ENCODE measurements at regions not wholly inside any gene's neighbourhood (a gene's known extent, or its start where the extent isn't known, plus 50 kb on each side); places are given as distances from the start of the nearest gene placed in this dataset.

GRCh38 chr2:75870651-75871137 lies 160.0 kb upstream of the GCFC2 start:
- TF ChIP-seq YY1 (IDR thresholded peaks at IDR 0.05; ENCODE audit: extremely low read depth, insufficient replicate concordance, low read depth, low read length) (no peak), FOSL1 (IDR thresholded peaks at IDR 0.05; ENCODE audit: low read depth) (no peak), RAD21 (IDR thresholded peaks at IDR 0.05; ENCODE audit: low read depth) (no peak), ELF1 (IDR thresholded peaks at IDR 0.05; ENCODE audit: borderline replicate concordance, low read depth) (no peak), SP1 (IDR thresholded peaks at IDR 0.05; ENCODE audit: low read depth) (no peak), SIN3A (IDR thresholded peaks at IDR 0.05; ENCODE audit: low read depth) (no peak)
- TF ChIP-seq, protein P1, sequence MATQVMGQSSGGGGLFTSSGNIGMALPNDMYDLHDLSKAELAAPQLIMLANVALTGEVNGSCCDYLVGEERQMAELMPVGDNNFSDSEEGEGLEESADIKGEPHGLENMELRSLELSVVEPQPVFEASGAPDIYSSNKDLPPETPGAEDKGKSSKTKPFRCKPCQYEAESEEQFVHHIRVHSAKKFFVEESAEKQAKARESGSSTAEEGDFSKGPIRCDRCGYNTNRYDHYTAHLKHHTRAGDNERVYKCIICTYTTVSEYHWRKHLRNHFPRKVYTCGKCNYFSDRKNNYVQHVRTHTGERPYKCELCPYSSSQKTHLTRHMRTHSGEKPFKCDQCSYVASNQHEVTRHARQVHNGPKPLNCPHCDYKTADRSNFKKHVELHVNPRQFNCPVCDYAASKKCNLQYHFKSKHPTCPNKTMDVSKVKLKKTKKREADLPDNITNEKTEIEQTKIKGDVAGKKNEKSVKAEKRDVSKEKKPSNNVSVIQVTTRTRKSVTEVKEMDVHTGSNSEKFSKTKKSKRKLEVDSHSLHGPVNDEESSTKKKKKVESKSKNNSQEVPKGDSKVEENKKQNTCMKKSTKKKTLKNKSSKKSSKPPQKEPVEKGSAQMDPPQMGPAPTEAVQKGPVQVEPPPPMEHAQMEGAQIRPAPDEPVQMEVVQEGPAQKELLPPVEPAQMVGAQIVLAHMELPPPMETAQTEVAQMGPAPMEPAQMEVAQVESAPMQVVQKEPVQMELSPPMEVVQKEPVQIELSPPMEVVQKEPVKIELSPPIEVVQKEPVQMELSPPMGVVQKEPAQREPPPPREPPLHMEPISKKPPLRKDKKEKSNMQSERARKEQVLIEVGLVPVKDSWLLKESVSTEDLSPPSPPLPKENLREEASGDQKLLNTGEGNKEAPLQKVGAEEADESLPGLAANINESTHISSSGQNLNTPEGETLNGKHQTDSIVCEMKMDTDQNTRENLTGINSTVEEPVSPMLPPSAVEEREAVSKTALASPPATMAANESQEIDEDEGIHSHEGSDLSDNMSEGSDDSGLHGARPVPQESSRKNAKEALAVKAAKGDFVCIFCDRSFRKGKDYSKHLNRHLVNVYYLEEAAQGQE (IDR thresholded peaks at IDR 0.05; ENCODE audit: low read depth), result no peak
- BruUV-seq (replicated peaks), result no TSS peak
- ATAC-seq, result no peak
- no peak for DNase-seq (ENCODE audit: low read depth, low spot score)
- Histone ChIP-seq H2AFZ (ENCODE audit: low read depth, low read length, poor library complexity, severe bottlenecking) (no peak overlapping the region), H3K4me3 (replicated peaks in 1 of 2; ENCODE audit: low read depth in 1 of 2, low read length in 2 of 2) (no peak overlapping the region), H3K9me2 (ENCODE audit: insufficient read depth) (no peaks in the 10 kb centered on the region), H3K4me1 (ENCODE audit: control insufficient read depth in 1 of 2, insufficient read depth in 2 of 2, low read length in 2 of 2) (no peaks in the 10 kb centered on the region), H3K4me2 (ENCODE audit: low read length) (no peak overlapping the region), H3K27ac (ENCODE audit: low read depth, low read length) (no peak overlapping the region), H3K79me2 (ENCODE audit: insufficient read depth, low read length) (no peaks in the 10 kb centered on the region), H3K27me3 (ENCODE audit: insufficient read depth, low read length) (no peaks in the 10 kb centered on the region), H3K36me3 (ENCODE audit: control insufficient read depth in 1 of 2, insufficient read depth in 2 of 2, low read length in 2 of 2) (no peaks in the 10 kb centered on the region), H3K9ac (ENCODE audit: low read length) (no peak overlapping the region), H3K9me3 (ENCODE audit: control insufficient read depth in 1 of 2, insufficient read depth in 1 of 2, low read depth in 1 of 2, low read length in 2 of 2) (0 out of 4 replicates have a peak, but pooled peaks cover 0 to 5% of the 10 kb centered on the region in 2 experiments), H4K20me1 (ENCODE audit: insufficient read depth) (no peaks in the 10 kb centered on the region)
- intact Hi-C loops (cut with micrococcal nuclease), result no loop called here
- POLR2A ChIA-PET, result no interaction called here
- CTCF ChIA-PET, result no interaction called here
- RAD21 ChIA-PET (ENCODE audit: low non-redundant PET in 1 of 2, low total read pairs in 2 of 2, uncharacterized antibody in 2 of 2, unreplicated experiment in 2 of 2), result no interaction called here

DNA sequence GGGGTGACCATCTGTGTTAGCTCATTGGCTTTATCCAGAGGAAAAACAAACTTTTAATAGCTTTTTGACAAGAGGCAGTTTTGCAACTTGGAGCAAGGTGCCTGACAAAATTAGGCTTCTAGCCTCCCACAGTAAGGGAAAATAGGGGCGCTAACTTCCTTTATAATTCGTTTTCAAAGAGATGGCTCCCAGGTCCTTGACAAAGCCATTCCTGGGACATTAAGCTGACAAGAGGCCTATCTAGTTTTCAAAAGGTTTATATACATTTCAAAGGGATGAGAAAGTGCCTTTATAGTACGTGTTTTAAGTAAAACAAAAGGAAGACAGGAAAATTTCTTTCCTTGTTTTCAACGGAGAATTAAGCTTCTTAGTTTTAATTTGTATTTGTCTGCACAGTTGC lies 159.4 kb upstream of the GCFC2 start:
- Histone ChIP-seq H3K4me3 (replicated peaks in 1 of 2; ENCODE audit: low read depth in 1 of 2, low read length in 2 of 2) (no peak overlapping the region), H3K4me1 (ENCODE audit: control insufficient read depth in 1 of 2, insufficient read depth in 2 of 2, low read length in 2 of 2) (no peaks in the 10 kb centered on the region), H3K27me3 (ENCODE audit: insufficient read depth, low read length) (no peaks in the 10 kb centered on the region), H3K9me2 (ENCODE audit: insufficient read depth) (no peaks in the 10 kb centered on the region), H3K36me3 (ENCODE audit: control insufficient read depth in 1 of 2, insufficient read depth in 2 of 2, low read length in 2 of 2) (no peaks in the 10 kb centered on the region), H3K9me3 (ENCODE audit: control insufficient read depth in 1 of 2, insufficient read depth in 1 of 2, low read depth in 1 of 2, low read length in 2 of 2) (0 out of 4 replicates have a peak, but pooled peaks cover 0 to 5% of the 10 kb centered on the region in 2 experiments), H2AFZ (ENCODE audit: low read depth, low read length, poor library complexity, severe bottlenecking) (no peak overlapping the region), H3K4me2 (ENCODE audit: low read length) (no peak overlapping the region), H4K20me1 (ENCODE audit: insufficient read depth) (no peaks in the 10 kb centered on the region), H3K9ac (ENCODE audit: low read length) (no peak overlapping the region), H3K27ac (ENCODE audit: low read depth, low read length) (no peak overlapping the region), H3K79me2 (ENCODE audit: insufficient read depth, low read length) (no peaks in the 10 kb centered on the region)
- DNase-seq (ENCODE audit: low read depth, low spot score), result no peak
- ATAC-seq, result no peak
- TF ChIP-seq SRF (IDR thresholded peaks at IDR 0.05; ENCODE audit: low read depth) (no peak), EZH2phosphoT487 (IDR thresholded peaks at IDR 0.05; ENCODE audit: borderline replicate concordance) (no peak), SP1 (IDR thresholded peaks at IDR 0.05; ENCODE audit: low read depth) (no peak), TCF7L2 (IDR thresholded peaks at IDR 0.05; ENCODE audit: borderline replicate concordance, extremely low read depth, insufficient read depth, insufficient read length) (no peak), MAX (IDR thresholded peaks at IDR 0.05) (no peak)
- TF ChIP-seq, protein P2, sequence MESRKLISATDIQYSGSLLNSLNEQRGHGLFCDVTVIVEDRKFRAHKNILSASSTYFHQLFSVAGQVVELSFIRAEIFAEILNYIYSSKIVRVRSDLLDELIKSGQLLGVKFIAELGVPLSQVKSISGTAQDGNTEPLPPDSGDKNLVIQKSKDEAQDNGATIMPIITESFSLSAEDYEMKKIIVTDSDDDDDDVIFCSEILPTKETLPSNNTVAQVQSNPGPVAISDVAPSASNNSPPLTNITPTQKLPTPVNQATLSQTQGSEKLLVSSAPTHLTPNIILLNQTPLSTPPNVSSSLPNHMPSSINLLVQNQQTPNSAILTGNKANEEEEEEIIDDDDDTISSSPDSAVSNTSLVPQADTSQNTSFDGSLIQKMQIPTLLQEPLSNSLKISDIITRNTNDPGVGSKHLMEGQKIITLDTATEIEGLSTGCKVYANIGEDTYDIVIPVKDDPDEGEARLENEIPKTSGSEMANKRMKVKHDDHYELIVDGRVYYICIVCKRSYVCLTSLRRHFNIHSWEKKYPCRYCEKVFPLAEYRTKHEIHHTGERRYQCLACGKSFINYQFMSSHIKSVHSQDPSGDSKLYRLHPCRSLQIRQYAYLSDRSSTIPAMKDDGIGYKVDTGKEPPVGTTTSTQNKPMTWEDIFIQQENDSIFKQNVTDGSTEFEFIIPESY (IDR thresholded peaks at IDR 0.05; ENCODE audit: extremely low read depth, insufficient replicate concordance, low read length), result no peak
- ChIA-PET CTCF (no interaction called here), RAD21 (ENCODE audit: low non-redundant PET in 1 of 2, low total read pairs in 2 of 2, uncharacterized antibody in 2 of 2, unreplicated experiment in 2 of 2) (no interaction called here), POLR2A (no interaction called here)
- no TSS peak for BruUV-seq (replicated peaks)
- intact Hi-C loops (cut with micrococcal nuclease), result no loop called here
